ENCODE measurements at regions not wholly inside any gene's neighbourhood (a gene's known extent, or its start where the extent isn't known, plus 50 kb on each side); places are given as distances from the start of the nearest gene placed in this dataset.

DNA sequence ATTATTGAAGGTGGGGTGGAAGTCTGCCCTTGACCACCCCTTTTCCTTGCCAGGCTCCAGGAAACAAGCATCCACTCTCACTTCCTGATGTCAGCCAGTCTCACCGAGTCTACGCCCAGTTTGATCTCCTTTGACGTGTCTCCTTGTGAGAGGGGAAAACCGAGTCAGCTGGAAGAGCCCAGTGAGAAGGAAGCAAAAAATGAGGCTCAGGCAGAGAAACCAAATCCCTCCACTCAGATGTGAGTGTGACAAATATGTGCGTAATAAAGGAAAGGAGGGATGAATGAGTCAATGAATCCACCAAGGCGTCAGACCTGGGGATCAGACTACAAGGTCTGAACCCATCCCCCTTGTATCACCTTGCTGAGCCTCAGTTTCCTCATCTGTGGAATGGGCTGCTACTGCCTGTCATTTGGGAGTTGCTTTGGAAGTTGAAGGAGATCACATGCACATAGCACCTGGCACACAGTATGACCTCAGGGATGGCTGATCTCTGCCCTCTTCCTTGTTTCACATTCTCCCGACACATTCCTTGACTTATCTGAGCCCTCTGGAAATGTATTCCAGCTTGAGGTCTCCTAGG is 61.3 kb upstream of the XPA start:
- Histone ChIP-seq H3K27ac (ENCODE audit: low read depth in 1 of 2, low read length in 2 of 2) (no peak overlapping the region), H3K4me1 (ENCODE audit: insufficient read depth, low read length) (no peaks in the 10 kb centered on the region), H3K9me3 (ENCODE audit: control insufficient read depth in 1 of 2, insufficient read depth in 1 of 2, low read length in 2 of 2) (no peaks in the 10 kb centered on the region), H3K4me3 (ENCODE audit: low read length) (no peak overlapping the region), H3K36me3 (ENCODE audit: insufficient read depth, low read length) (no peaks in the 10 kb centered on the region), H3K27me3 (ENCODE audit: control insufficient read depth in 1 of 2, insufficient read depth in 2 of 2, low read length in 2 of 2) (peaks cover 5 to 13% of the 10 kb centered on the region in 2 experiments)
- Mint-ChIP-seq H3K36me3 (ENCODE audit: low read depth) (no peaks in the 10 kb centered on the region), H3K9me3 (peaks cover 2% of the 10 kb centered on the region), H3K27me3 (peaks cover 67% of the 10 kb centered on the region), H3K4me3 (no peak overlapping the region), H3K4me1 (ENCODE audit: low read depth) (no peaks in the 10 kb centered on the region), H3K27ac (no peak overlapping the region)
- DNase-seq (no peak), ATAC-seq (ENCODE audit: poor library complexity) (no peak)
- ChIA-PET CTCF (no interaction called here), POLR2A (no interaction called here)
- intact Hi-C loops (cut with DNase I, micrococcal nuclease): no loop called here
- TF ChIP-seq, protein P1, sequence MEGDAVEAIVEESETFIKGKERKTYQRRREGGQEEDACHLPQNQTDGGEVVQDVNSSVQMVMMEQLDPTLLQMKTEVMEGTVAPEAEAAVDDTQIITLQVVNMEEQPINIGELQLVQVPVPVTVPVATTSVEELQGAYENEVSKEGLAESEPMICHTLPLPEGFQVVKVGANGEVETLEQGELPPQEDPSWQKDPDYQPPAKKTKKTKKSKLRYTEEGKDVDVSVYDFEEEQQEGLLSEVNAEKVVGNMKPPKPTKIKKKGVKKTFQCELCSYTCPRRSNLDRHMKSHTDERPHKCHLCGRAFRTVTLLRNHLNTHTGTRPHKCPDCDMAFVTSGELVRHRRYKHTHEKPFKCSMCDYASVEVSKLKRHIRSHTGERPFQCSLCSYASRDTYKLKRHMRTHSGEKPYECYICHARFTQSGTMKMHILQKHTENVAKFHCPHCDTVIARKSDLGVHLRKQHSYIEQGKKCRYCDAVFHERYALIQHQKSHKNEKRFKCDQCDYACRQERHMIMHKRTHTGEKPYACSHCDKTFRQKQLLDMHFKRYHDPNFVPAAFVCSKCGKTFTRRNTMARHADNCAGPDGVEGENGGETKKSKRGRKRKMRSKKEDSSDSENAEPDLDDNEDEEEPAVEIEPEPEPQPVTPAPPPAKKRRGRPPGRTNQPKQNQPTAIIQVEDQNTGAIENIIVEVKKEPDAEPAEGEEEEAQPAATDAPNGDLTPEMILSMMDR (IDR thresholded peaks at IDR 0.05): no peak

- no peak for ATAC-seq (ENCODE audit: poor library complexity)
- CTCF ChIA-PET: no interaction called here
- DNase-seq: no peak
These were observed 62.6 kb upstream of the XPA start for GRCh38 chr9:97759581-97760288.

DNA sequence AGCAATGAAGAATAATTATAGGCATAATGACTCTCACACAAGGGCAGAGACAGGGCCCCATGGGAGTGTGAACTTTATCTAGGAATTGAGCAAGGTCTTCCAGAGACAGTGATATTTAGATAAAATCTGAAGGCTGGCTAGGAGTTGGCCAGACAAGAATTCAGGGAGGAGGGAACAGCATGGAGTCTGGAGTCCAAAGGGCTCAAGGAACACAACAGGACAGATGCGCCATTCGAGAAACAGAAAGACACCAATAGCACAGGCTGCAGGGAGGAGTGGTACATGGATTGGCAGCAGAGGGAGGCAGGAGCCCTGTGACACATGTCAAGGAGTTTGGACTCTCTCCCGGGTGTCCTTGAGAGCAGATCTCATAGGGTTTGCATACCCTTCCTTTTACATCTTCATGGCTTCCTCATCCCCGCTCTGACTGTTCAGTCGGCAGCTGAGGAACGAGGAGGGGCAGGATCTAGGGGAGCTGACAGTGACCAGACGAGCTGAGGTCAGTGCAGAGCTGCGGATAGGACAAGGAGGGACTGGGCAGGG is 64.0 kb upstream of the XPA start:
- Mint-ChIP-seq H3K27me3 (peaks cover 71% of the 10 kb centered on the region), H3K9me3 (no peaks in the 10 kb centered on the region), H3K27ac (no peak overlapping the region), H3K4me3 (no peak overlapping the region), H3K36me3 (ENCODE audit: low read depth) (no peaks in the 10 kb centered on the region), H3K4me1 (ENCODE audit: low read depth) (no peaks in the 10 kb centered on the region)
- POLR2A ChIA-PET: no interaction called here
- Histone ChIP-seq H3K27ac (ENCODE audit: low read depth in 1 of 2, low read length in 2 of 2) (no peak overlapping the region), H3K9me3 (ENCODE audit: control insufficient read depth in 1 of 2, insufficient read depth in 1 of 2, low read length in 2 of 2) (no peaks in the 10 kb centered on the region), H3K27me3 (ENCODE audit: control insufficient read depth in 1 of 2, insufficient read depth in 2 of 2, low read length in 2 of 2) (peaks cover 9 to 13% of the 10 kb centered on the region in 2 experiments), H3K4me3 (ENCODE audit: low read length) (no peak overlapping the region), H3K4me1 (ENCODE audit: insufficient read depth, low read length) (no peaks in the 10 kb centered on the region), H3K36me3 (ENCODE audit: insufficient read depth, low read length) (no peaks in the 10 kb centered on the region)
- no peak for ATAC-seq (ENCODE audit: poor library complexity)
- intact Hi-C loops (cut with DNase I, micrococcal nuclease): no loop called here
- DNase-seq: no peak
- CTCF ChIA-PET: no interaction called here
- TF ChIP-seq, protein P1 (IDR thresholded peaks at IDR 0.05): no peak

More at GRCh38 chr9:97759581-97760288, 62.6 kb upstream of the XPA start:
- Mint-ChIP-seq H3K4me3 (no peak overlapping the region), H3K27ac (no peak overlapping the region), H3K9me3 (peaks cover 2% of the 10 kb centered on the region), H3K36me3 (ENCODE audit: low read depth) (no peaks in the 10 kb centered on the region), H3K4me1 (ENCODE audit: low read depth) (no peaks in the 10 kb centered on the region), H3K27me3 (peaks cover 67% of the 10 kb centered on the region)
- peaks cover 9 to 13% of the 10 kb centered on the region in 2 experiments for H3K27me3 ChIP-seq (ENCODE audit: control insufficient read depth in 1 of 2, insufficient read depth in 2 of 2, low read length in 2 of 2)
- H3K27ac ChIP-seq (ENCODE audit: low read depth in 1 of 2, low read length in 2 of 2): no peak overlapping the region
- no peak overlapping the region for H3K4me3 ChIP-seq (ENCODE audit: low read length)
- POLR2A ChIA-PET: no interaction called here
- TF ChIP-seq, protein P1 (IDR thresholded peaks at IDR 0.05): no peak
- intact Hi-C loops (cut with DNase I, micrococcal nuclease): no loop called here
- no peaks in the 10 kb centered on the region for H3K4me1 ChIP-seq (ENCODE audit: insufficient read depth, low read length)
- H3K36me3 ChIP-seq (ENCODE audit: insufficient read depth, low read length): no peaks in the 10 kb centered on the region
- no peaks in the 10 kb centered on the region for H3K9me3 ChIP-seq (ENCODE audit: control insufficient read depth in 1 of 2, insufficient read depth in 1 of 2, low read length in 2 of 2)
